ENCODE measurements at regions not wholly inside any gene's neighbourhood (a gene's known extent, or its start where the extent isn't known, plus 50 kb on each side); places are given as distances from the start of the nearest gene placed in this dataset.
A peak's percentile ranks its signal among the peaks of the same experiment; 100 is the strongest.
"Not testable (repeated sequence)": the region's sequence is repeated elsewhere in the genome, so short reads cannot be mapped to it uniquely, and the experiment has no call there.

DNA sequence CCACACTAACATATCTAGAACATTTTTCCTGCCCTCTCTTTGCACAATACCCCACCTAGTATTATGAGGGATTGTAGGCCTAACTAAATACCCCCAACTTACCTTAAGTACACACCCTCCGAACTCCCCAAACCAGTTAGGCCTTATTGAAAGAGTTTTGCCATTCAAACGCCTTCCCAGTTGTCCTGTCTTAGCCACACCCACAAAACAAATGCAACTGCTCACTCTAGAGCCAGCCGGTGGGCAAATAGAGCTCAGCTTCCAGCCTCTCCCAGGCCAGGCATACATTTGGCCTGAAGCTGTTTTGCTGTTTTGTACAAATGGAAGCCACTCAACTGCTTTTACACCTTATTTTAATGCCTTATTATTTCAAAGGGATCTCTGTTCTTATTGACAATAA is 224.2 kb upstream of the RUNX1 start:
- no peaks in the 10 kb centered on the region for H3K4me1 ChIP-seq (ENCODE audit: control insufficient read depth, insufficient read depth, low read length)
- no peak overlapping the region for H3K9ac ChIP-seq (ENCODE audit: low read length in 2 of 2)
- no peaks in the 10 kb centered on the region for H3K27me3 ChIP-seq (ENCODE audit: control insufficient read depth in 1 of 2, insufficient read depth in 2 of 2, low read length in 2 of 2)
- no peak overlapping the region for H3K4me3 ChIP-seq (ENCODE audit: low read length in 2 of 2)
- peaks cover 0 to under 1% of the 10 kb centered on the region in 2 donors for H3K9me3 ChIP-seq (ENCODE audit: control insufficient read depth in 2 of 2, low read length in 2 of 2)
- no peaks in the 10 kb centered on the region for H3K36me3 ChIP-seq (ENCODE audit: control insufficient read depth in 2 of 2, insufficient read depth in 2 of 2, low read length in 2 of 2)
- H3K27ac ChIP-seq (ENCODE audit: low read length): no peak overlapping the region

DNA sequence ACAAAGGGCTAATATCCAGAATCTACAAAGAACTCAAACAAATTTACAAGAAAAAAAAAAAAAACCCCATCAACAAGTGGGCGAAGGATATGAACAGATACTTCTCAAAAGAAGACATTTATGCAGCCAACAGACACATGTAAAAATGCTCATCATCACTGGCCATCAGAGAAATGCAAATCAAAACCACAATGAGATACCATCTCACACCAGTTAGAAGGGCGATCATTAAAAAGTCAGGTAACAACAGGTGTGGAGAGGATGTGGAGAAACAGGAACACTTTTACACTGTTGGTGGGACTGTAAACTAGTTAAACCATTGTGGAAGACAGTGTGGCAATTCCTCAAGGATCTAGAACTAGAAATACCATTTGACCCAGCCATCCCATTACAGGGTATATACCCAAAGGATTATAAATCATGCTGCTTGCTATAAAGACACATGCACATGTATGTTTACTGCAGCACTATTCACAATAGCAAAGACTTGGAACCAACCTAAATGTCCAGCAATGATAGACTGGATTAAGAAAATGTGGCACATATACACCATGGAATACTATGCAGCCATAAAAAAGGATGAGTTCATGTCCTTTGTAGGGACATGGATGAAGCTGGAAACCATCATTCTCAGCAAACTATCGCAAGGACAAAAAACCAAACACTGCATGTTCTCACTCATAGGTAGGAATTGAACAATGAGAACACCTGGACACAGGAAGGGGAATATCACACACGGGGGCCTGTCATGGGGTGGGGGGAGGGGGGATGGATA is 222.4 kb upstream of the RUNX1 start:
- not testable (repeated sequence) for H3K27ac ChIP-seq (ENCODE audit: low read length); H3K9me3 ChIP-seq (ENCODE audit: control insufficient read depth in 2 of 2, low read length in 2 of 2); H3K4me1 ChIP-seq (ENCODE audit: control insufficient read depth, insufficient read depth, low read length); H3K4me3 ChIP-seq (ENCODE audit: low read length in 2 of 2); H3K27me3 ChIP-seq (ENCODE audit: control insufficient read depth in 1 of 2, insufficient read depth in 2 of 2, low read length in 2 of 2); H3K9ac ChIP-seq (ENCODE audit: low read length in 2 of 2); H3K36me3 ChIP-seq (ENCODE audit: control insufficient read depth in 2 of 2, insufficient read depth in 2 of 2, low read length in 2 of 2)

DNA sequence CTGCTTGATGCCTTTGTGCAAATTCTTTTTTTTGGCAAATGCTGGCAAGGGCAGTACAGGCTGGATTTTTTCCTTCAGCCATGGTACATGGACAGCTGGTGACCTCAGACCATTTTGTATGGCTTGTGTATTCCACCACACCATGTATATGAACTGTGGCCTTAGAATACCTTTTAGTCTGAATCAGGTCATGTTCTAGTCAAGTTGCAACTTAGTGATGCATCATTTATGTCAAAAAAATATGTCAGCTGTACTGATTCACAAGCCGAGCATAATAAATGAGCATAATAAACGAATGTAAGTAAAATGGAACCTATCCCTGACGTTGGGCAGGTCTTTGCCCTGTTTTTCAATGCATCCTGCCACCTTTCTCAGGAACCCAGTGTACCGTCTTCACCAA is 219.7 kb upstream of the RUNX1 start:
- H3K4me1 ChIP-seq (ENCODE audit: control insufficient read depth, insufficient read depth, low read length): no peaks in the 10 kb centered on the region
- H3K27ac ChIP-seq (ENCODE audit: low read length): no peak overlapping the region

DNA sequence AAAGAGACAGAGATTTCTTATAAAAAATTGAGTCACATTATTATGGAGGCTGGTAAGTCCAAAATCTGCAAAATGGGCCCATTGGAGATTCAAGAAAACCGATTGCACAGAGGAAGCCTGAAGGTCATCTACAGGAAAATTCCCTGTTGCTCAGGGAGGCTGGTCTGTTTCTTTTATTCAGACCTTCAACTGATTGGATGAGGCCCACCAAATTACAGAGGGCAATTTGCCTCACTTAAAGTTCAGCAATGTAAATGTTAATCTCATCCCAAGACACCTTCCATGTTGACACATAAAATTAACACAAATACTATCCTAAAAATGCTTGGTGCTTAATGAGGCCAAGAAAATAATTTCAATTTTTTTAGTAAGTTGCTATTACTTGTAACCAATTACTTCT is 219.2 kb upstream of the RUNX1 start:
- no peaks in the 10 kb centered on the region for H3K4me1 ChIP-seq (ENCODE audit: control insufficient read depth, insufficient read depth, low read length)
- no peaks in the 10 kb centered on the region for H3K36me3 ChIP-seq (ENCODE audit: control insufficient read depth in 2 of 2, insufficient read depth in 2 of 2, low read length in 2 of 2)
- H3K27me3 ChIP-seq (ENCODE audit: control insufficient read depth in 1 of 2, insufficient read depth in 2 of 2, low read length in 2 of 2): no peaks in the 10 kb centered on the region
- no peaks in the 10 kb centered on the region for H3K9me3 ChIP-seq (ENCODE audit: control insufficient read depth in 2 of 2, low read length in 2 of 2)
- H3K9ac ChIP-seq (ENCODE audit: low read length in 2 of 2): no peak overlapping the region
- no peak overlapping the region for H3K4me3 ChIP-seq (ENCODE audit: low read length in 2 of 2)
- no peak overlapping the region for H3K27ac ChIP-seq (ENCODE audit: low read length)

More for the DNA sequence above, 219.7 kb upstream of the RUNX1 start:
- H3K9me3 ChIP-seq (ENCODE audit: control insufficient read depth in 2 of 2, low read length in 2 of 2): no peaks in the 10 kb centered on the region
- no peaks in the 10 kb centered on the region for H3K36me3 ChIP-seq (ENCODE audit: control insufficient read depth in 2 of 2, insufficient read depth in 2 of 2, low read length in 2 of 2)
- H3K4me3 ChIP-seq (ENCODE audit: low read length in 2 of 2): no peak overlapping the region
- H3K9ac ChIP-seq (ENCODE audit: low read length in 2 of 2): no peak overlapping the region
- H3K27me3 ChIP-seq (ENCODE audit: control insufficient read depth in 1 of 2, insufficient read depth in 2 of 2, low read length in 2 of 2): no peaks in the 10 kb centered on the region

DNA sequence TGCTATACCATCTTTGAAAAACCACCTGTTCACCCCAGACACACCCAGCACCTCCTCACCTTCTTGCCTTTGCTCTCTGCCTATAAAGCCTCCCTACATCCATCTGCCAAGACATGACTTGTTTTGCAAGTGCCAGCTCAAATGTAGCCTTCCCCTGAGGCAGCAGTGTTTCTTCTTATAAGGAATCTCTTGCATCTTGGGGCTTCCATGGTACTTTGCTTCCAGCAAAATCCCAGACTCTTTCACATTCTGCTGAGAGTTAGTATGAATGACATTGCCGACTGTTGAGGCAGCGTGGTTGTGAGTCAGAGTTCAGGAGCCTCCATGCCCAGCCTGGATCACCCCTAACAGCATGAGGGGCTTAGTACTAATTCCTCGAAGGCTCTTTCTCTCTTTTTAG is 217.4 kb upstream of the RUNX1 start:
- no peaks in the 10 kb centered on the region for H3K9me3 ChIP-seq (ENCODE audit: control insufficient read depth in 2 of 2, low read length in 2 of 2)
- H3K27ac ChIP-seq (ENCODE audit: low read length): no peak overlapping the region
- H3K27me3 ChIP-seq (ENCODE audit: control insufficient read depth in 1 of 2, insufficient read depth in 2 of 2, low read length in 2 of 2): no peaks in the 10 kb centered on the region
- H3K4me3 ChIP-seq (ENCODE audit: low read length in 2 of 2): no peak overlapping the region
- no peaks in the 10 kb centered on the region for H3K4me1 ChIP-seq (ENCODE audit: control insufficient read depth, insufficient read depth, low read length)
- no peaks in the 10 kb centered on the region for H3K36me3 ChIP-seq (ENCODE audit: control insufficient read depth in 2 of 2, insufficient read depth in 2 of 2, low read length in 2 of 2)
- H3K9ac ChIP-seq (ENCODE audit: low read length in 2 of 2): no peak overlapping the region

DNA sequence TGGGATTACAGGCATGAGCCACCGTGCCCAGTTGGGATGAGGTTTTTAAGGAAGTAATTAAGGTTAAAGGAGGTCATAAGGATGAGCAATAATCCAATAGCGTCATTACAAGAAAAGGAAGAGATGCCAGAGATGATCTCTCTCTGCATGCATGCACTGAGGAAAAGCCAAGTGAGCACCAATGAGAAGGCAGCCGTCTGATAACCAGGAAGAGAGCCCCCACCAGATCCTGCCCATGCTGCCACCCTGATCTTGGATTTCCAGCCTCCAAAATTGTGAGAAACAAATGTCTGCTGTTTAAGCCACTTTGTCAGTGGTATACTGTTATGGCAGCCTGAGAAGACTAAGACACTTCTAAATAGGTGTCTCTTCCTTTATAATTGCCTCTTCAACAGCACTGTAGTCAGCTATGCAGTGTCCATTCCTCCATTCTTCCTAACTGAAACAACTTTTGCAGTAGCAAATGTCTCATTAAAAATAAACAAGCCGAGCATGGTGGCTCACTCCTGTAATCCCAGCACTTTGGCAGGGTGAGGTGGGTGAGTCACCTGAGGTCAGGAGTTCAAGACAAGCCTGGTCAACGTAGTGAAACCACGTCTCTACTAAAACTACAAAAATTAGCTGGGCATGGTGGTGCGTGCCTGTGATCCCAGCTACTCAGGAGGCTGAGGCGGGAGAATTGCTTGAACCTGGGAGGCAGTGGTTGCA is 216.2 kb upstream of the RUNX1 start:
- H3K9ac ChIP-seq (ENCODE audit: low read length in 2 of 2): no peak overlapping the region
- no peaks in the 10 kb centered on the region for H3K27me3 ChIP-seq (ENCODE audit: control insufficient read depth in 1 of 2, insufficient read depth in 2 of 2, low read length in 2 of 2)
- H3K4me1 ChIP-seq (ENCODE audit: control insufficient read depth, insufficient read depth, low read length): no peaks in the 10 kb centered on the region
- H3K36me3 ChIP-seq (ENCODE audit: control insufficient read depth in 2 of 2, insufficient read depth in 2 of 2, low read length in 2 of 2): no peaks in the 10 kb centered on the region
- no peak overlapping the region for H3K27ac ChIP-seq (ENCODE audit: low read length)
- no peaks in the 10 kb centered on the region for H3K9me3 ChIP-seq (ENCODE audit: control insufficient read depth in 2 of 2, low read length in 2 of 2)
- no peak overlapping the region for H3K4me3 ChIP-seq (ENCODE audit: low read length in 2 of 2)

DNA sequence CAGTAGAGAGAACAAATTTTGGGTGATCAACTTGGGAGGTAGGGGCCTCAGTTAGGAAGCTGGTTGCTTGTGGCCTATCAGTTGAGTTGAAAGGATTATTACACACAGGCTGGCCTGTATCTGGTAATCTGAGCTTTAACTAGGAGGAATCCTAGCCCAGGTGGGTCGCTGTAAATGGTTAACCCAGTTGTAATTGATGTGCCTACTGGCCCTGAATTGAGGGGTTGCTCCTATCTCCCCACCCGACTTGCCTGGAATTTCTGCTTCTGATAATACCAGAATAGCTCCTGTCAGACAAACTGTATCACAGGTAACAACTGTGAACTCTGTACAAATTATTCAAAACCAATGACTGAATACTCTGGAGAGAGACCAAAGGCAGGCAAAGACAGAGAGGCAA is 210.4 kb upstream of the RUNX1 start:
- Histone ChIP-seq H3K9me3 (ENCODE audit: control insufficient read depth in 2 of 2, low read length in 2 of 2) (no peaks in the 10 kb centered on the region), H3K4me3 (ENCODE audit: low read length in 2 of 2) (no peak overlapping the region), H3K9ac (ENCODE audit: low read length in 2 of 2) (no peak overlapping the region), H3K4me1 (ENCODE audit: control insufficient read depth, insufficient read depth, low read length) (peaks cover 5% of the 10 kb centered on the region), H3K27me3 (ENCODE audit: control insufficient read depth in 1 of 2, insufficient read depth in 2 of 2, low read length in 2 of 2) (no peaks in the 10 kb centered on the region), H3K36me3 (ENCODE audit: control insufficient read depth in 2 of 2, insufficient read depth in 2 of 2, low read length in 2 of 2) (no peaks in the 10 kb centered on the region), H3K27ac (ENCODE audit: low read length) (no peak overlapping the region)

DNA sequence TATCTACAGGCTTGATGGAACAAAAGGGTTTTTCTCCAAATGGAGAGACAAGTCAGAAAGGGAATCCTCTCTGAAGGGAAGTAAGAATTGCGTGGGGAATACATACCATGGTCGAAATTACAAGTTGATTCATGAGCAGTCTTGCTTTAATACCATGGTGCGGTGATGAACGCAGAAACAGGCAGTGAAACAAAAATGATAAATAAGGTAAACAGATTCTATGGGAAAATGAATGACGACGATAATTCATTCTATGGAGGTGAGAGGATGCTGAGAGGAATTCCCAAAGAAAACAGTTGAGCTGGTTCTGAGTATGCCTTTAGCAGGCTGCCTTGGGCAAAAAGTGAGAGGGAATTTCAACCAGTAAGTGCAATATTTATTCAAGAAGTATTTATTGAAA is 209.4 kb upstream of the RUNX1 start:
- Histone ChIP-seq H3K27ac (ENCODE audit: low read length) (no peak overlapping the region), H3K9me3 (ENCODE audit: control insufficient read depth in 2 of 2, low read length in 2 of 2) (no peaks in the 10 kb centered on the region), H3K9ac (ENCODE audit: low read length in 2 of 2) (no peak overlapping the region), H3K4me3 (ENCODE audit: low read length in 2 of 2) (no peak overlapping the region), H3K4me1 (ENCODE audit: control insufficient read depth, insufficient read depth, low read length) (peaks cover 5% of the 10 kb centered on the region), H3K36me3 (ENCODE audit: control insufficient read depth in 2 of 2, insufficient read depth in 2 of 2, low read length in 2 of 2) (no peaks in the 10 kb centered on the region), H3K27me3 (ENCODE audit: control insufficient read depth in 1 of 2, insufficient read depth in 2 of 2, low read length in 2 of 2) (no peaks in the 10 kb centered on the region)

DNA sequence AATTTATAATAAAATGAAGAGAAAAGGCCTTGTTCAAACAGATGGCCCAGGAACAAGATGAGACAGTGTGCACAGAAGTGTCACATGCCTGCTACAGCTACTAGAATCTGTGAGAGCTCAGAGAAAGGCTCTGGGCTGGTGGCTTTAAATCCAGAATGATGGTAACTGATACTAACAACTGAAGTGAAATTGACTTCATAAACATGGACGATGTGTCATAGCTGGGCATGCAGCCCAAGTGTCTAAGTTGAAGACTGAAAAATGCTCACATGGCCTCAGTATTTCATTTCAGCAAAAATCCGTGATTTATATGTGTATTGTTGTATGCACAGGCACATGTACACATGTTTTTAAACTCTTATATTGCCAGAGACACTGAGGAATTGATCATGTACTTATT is 208.3 kb upstream of the RUNX1 start:
- no peak overlapping the region for H3K4me3 ChIP-seq (ENCODE audit: low read length in 2 of 2)
- no peaks in the 10 kb centered on the region for H3K9me3 ChIP-seq (ENCODE audit: control insufficient read depth in 2 of 2, low read length in 2 of 2)
- no peaks in the 10 kb centered on the region for H3K36me3 ChIP-seq (ENCODE audit: control insufficient read depth in 2 of 2, insufficient read depth in 2 of 2, low read length in 2 of 2)
- peaks cover 5% of the 10 kb centered on the region for H3K4me1 ChIP-seq (ENCODE audit: control insufficient read depth, insufficient read depth, low read length)
- no peak overlapping the region for H3K27ac ChIP-seq (ENCODE audit: low read length)
- no peaks in the 10 kb centered on the region for H3K27me3 ChIP-seq (ENCODE audit: control insufficient read depth in 1 of 2, insufficient read depth in 2 of 2, low read length in 2 of 2)
- no peak overlapping the region for H3K9ac ChIP-seq (ENCODE audit: low read length in 2 of 2)

DNA sequence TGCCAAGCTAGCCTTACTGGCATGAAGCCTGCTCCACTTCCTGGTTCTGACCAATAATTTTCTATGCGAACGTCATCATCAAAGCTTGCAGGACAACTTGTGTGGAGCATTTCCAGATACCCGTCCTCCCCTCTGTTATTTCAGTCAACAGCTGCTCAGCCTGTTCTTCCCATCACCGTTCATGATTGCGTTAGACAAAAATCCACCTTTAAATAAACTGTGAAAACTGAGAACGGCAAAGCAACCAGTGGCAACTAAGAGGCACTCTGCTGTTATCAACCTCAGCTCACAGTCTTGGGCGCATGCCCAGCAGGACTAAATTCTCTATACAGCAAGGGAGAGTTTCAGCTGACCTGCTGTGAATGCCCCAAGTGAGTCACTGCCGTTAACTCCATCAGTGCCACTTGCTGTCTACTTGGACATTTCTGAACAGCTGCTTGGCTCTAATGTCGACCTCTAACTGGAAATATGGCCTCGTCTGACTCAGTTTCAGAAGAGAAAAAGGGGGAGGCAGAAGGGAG is 207.4 kb upstream of the RUNX1 start:
- peak overlapping the region in 1 of 2 donors; percentile 58 for H3K4me3 ChIP-seq (ENCODE audit: low read length in 2 of 2)
- peak overlapping the region; percentile 10 to 21 for H3K9ac ChIP-seq (ENCODE audit: low read length in 2 of 2)
- H3K27ac ChIP-seq (ENCODE audit: low read length): peak overlapping the region; percentile 37

DNA sequence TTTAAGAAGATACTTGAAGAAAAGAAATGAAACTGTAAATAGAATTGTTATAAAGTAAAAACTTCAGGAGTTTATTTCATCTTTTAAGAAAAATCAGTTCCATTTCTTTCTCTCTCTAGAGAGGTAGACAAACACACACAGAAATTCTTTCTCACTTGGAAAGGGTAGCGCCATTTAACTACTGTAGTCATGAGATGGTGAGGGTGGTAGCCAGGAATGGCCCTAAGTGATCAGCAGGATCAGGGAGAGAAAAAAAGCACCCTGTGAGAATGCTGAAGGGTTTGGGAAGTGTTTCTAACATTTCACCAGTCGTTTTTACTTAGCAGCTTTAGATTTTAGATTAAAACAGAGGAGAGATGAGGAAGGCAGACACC is 205.7 kb upstream of the RUNX1 start:
- Histone ChIP-seq H3K36me3 (ENCODE audit: control insufficient read depth in 2 of 2, insufficient read depth in 2 of 2, low read length in 2 of 2) (no peaks in the 10 kb centered on the region), H3K9ac (ENCODE audit: low read length in 2 of 2) (no peak overlapping the region), H3K9me3 (ENCODE audit: control insufficient read depth in 2 of 2, low read length in 2 of 2) (no peaks in the 10 kb centered on the region), H3K27me3 (ENCODE audit: control insufficient read depth in 1 of 2, insufficient read depth in 2 of 2, low read length in 2 of 2) (no peaks in the 10 kb centered on the region), H3K4me3 (ENCODE audit: low read length in 2 of 2) (no peak overlapping the region), H3K4me1 (ENCODE audit: control insufficient read depth, insufficient read depth, low read length) (peaks cover 5% of the 10 kb centered on the region), H3K27ac (ENCODE audit: low read length) (no peak overlapping the region)

More for the DNA sequence above, 207.4 kb upstream of the RUNX1 start:
- Histone ChIP-seq H3K9me3 (ENCODE audit: control insufficient read depth in 2 of 2, low read length in 2 of 2) (no peaks in the 10 kb centered on the region), H3K36me3 (ENCODE audit: control insufficient read depth in 2 of 2, insufficient read depth in 2 of 2, low read length in 2 of 2) (no peaks in the 10 kb centered on the region), H3K4me1 (ENCODE audit: control insufficient read depth, insufficient read depth, low read length) (peaks cover 5% of the 10 kb centered on the region), H3K27me3 (ENCODE audit: control insufficient read depth in 1 of 2, insufficient read depth in 2 of 2, low read length in 2 of 2) (no peaks in the 10 kb centered on the region)
